ENCODE measurements at regions not wholly inside any gene's neighbourhood (a gene's known extent, or its start where the extent isn't known, plus 50 kb on each side); places are given as distances from the start of the nearest gene placed in this dataset.
"Not testable (repeated sequence)": the region's sequence is repeated elsewhere in the genome, so short reads cannot be mapped to it uniquely, and the experiment has no call there.

DNA sequence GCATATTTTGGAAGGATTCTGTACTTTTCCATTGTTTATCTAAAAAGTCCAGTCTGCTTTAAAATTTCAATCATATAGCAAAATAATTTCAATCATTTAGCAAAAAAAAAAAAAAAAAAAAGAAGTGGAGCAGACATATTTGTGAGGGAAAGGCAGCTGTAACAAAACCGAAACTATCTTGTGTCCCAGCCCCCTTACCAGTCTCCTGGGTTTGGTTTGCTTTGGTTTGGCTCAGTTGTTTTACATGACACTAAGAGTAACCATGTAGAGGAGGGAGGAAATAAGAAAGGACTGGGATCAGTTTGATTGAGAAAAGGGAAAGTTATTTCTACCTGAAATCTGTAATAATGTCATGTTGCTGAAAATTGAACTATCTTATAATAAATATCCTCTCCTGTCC is 158.8 kb upstream of the GADL1 start:
- DNase-seq, result no peak

DNA sequence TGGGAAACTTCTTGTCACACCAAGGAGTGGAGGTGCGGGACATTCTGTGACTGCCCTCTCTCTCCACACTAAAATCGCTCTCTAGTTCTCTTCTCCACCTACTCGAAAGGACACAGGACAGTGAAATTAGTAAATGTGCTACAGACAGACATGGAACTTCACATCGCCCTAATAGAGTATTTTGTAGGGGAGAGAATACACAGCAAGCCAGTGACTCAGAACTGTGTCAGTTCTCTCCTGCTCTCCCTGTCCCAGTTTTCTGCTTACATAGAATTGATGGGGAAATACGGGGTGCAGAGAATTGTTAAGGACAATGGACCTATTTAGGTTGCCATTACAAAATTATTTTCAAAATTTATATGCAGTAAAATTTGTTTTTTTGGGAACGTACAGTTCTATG is 159.6 kb upstream of the GADL1 start:
- no peak for DNase-seq

DNA sequence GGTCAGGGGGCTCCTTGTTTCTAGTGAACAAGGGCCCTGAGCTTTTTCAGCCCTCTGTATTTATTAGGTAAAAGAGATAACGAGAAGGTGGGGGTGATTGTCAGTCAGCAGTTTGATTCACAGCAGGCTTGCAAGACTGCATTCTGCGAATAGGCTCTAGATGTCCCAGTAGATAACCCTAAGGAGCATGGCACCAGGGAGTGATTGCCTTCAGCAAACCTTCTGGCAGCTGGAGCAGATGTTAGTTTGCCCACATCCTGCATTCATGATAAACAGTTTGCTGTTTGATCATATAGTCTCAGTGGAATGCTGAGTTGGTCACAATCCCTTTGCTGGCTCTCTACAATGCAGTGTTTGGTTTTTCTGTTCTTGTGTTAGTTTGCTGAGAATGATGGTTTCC is 161.3 kb upstream of the GADL1 start:
- DNase-seq, result no peak

DNA sequence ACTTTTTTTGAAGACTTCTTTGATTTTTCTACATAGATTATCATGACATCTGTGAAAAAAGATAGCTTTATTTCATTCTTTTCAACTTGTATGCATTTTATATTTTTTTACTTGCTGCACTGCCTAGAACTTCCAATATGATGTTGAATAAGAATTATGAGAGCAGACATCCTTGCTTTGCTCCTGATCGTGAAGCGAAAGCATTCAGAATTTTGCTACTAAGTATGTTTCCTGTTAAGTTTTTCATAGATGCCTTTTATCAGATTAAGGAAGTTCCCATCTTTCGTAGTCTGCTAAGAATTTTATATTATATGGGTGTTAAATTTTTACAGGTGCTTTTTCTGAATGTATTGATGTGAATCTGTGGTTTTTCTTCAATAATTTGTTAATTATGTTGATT is 163.4 kb upstream of the GADL1 start:
- DNase-seq, result no peak

DNA sequence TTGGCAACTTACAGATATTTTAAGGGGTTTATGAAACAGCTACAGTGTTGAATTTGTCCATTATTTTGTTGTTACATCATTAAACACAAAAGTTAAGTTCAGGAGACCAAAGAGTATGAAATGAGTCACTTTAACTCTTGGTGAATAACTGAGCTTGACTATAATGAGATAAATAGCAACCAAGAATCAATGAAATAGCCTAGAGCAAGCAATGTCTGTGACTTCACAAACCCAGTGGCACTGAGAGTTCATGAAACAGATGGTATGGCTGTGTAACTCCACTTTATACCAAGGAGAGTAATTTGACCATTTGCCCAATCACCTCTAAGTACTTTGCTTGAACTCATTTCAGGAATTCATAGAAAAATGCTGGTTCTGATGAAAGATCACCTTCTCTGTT is 169.6 kb upstream of the GADL1 start:
- DNase-seq, result no peak

DNA sequence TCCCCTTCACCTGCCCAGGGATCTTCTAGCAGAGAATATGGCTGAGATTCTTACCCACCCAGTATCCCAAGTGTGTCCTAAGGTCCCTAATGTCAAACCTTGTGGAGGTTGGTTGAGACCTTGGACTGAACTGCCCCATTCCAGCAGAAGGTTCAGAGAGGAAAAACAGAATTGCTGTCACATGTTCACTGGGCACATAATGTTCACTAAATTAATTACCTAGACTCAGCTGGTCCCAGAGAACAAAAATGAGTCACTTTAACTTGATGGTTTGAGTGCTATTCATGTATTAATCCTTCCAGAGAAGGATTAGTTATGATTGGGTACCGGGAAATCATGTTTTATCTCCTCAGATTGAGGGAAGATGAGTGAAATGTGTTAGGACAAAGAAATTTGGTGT is 171.3 kb upstream of the GADL1 start:
- no peak for DNase-seq

DNA sequence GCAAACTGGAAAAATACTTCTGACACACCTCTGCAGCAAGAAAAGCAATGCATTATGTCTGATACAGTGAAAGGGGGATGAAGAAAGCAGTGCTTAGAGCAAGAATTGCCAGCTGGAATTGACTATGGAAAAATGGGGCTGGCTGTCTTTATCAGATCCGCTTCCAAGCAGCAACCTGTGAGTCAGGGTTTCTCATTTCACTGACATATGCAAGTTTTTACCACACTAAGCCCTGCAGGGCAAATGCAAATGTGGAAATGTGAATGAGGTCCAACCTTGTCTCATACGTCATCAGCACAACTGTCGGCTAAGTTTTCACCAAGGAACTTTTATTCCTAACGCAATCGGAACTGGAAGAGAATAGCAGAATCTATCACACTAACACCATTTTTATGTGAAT is 172.5 kb upstream of the GADL1 start:
- no peak for DNase-seq

DNA sequence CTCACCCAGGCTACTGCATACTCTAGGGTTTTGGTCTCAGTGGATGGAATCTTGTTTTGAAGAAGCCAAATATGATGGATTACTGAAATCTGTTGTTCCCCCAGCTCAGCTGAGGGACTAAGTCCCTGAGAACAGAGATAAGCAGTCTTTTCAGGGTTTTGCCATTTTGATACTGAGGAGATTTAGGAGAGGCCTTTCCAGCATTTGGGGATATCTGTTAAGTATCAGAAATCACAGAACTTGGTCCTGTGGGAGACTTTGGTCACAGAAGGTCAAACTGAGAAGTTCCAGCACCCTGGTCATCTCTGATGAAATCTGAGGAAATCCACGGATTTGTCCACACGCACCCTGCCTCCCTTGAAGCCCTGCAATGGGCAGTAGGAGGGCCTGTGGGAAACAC is 181.0 kb upstream of the GADL1 start:
- DNase-seq, result no peak

DNA sequence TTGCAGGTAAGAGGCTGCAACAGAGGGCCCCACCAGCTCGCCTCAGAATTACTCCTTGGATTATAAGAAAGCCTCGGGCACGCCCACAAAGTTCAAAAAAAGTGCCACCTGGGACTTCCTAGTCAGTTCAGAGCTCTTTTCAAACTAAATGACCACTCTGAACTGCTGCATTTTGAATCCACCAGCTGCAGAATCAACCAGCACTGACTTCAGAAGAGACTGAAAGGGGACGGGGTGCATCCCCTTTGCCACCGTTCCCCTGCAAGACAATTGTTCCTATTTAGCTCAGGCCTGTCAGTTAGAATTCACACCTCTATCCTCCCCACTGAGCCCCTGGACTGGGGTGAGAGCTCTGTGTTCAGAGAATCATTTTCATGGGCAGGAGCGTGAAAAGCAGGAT is 181.4 kb upstream of the GADL1 start:
- no peak for DNase-seq

DNA sequence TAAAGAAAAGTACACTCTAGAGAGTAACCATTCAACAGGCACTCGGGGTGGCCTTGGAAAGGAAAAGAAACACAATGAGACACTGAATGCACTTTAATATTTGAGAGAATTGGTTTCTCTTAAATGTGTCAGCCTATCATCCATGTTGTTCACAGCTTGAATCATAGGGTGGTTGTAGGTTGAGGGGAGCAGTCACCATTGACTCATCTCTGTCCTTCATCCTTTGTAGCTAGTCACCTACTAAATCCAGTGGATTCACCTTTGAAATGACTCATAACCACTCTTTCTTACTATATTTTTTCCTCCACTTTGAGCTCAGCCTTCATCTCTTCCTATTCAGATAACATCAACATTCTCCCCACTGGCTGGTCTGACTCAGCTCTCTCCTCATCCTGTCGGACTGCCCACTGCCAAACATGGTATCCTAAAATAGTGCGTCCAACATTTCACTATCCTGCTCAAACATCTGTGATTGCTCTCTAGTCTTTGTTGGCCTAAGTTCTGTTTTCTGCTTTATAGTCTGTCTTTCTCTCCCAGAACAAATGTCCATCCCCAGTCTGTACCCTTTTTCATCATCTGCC is 182.7 kb upstream of the GADL1 start:
- DNase-seq, result no peak

DNA sequence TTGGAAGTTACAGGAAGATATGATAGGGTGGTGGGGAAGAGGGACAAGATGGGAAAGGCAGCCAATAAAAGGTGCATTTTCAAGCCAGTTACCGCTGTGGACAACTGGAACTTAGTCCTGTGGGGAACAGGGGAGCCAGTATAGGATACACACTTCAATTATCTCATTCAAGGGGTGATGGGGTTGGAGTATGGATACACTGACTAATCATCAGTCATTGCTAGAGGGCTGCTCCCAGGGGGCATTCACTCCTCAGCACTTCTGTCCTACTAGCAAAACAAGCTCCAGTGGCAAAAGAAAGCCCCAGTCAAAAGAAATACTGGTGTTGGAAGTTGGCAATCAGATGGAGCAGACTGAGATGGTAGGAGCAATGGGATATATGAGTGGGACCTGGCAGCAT is 183.4 kb upstream of the GADL1 start:
- no peak for DNase-seq

DNA sequence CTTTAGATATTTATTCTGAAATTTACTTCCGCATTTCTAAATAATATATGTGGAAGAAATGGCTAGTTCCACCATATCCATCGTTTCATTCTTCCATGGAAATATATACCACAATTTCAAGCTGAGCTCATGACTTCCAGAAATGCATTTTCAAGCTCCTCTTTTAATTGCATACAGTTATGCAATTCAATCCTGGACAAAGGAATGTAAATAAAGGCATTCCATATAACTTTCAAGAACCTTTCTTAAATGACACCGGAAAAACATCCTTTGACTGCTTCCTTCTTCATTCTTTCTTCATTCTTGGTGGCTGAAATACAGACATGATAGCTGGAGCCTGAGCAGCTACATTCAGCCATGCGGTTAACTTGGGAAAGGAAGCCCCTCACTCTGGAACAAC is 185.2 kb upstream of the GADL1 start:
- no peak for DNase-seq

DNA sequence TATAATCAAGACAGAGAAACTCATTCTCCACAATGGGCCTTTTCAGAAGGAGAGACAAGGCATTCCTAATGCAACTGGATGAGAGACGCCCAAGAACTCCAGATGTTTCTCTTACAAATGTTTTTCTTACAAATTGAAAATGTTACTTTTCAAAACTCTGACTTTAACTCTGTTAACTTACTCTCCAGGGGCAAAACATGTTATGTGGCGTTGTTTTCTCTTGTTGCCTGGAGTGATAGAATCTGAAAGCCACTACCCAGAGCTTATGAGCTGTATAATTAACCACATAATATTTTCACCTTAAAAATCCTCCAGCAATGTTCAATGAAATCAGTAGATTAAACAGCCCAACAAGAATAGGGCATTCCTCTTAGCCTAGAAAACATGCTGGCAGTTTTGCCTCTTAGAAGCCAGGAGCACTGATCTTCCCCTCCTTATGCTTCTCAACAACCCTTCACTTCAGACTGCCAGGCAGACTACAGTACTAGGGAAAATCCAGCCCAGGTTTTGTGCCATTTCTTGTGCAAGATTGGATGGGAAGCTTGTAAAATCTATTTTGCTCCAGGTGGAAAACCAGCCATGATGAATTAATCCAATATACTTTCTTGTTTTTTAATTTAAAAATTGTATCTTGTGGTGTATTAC is 186.7 kb upstream of the GADL1 start:
- no peak for DNase-seq

DNA sequence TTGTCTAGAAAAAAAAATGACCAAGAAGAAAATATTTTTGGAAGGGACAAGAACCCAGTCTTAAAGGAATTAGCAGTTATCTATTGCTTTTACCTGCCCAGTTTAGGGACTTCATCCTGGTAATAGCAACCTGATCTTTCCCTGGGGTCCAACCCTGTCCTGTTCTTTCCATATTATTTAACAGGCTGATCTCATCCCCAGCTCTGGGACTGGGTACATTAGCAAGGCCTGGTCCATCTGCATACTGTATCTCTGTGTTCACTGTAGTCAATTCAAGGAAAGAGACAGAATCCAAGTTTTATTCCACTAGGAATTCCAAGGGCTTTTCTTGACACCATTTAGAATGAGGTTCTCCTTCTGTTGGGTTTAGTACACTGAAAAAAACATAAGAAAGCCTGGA is 191.7 kb upstream of the GADL1 start:
- no peak for DNase-seq

DNA sequence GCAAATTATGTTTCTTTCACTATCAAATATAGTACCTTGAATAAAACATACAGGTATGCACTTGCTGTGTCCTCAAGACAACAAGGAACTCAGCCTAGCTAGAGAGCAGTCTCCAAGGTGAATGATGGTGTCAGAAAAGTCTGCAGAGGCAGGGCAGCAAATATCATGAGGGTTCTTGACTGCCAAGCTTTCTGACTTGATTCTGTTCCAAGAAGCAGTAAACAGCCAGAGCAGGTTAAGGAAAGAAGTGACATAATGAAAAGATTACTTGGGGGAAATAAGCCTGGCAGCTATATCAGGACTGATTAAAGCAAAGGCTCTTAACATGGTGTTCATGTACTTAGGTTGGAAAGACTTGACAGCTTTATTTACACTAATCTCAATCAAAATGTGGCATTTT is 192.2 kb upstream of the GADL1 start:
- peak; percentile 26 for DNase-seq

DNA sequence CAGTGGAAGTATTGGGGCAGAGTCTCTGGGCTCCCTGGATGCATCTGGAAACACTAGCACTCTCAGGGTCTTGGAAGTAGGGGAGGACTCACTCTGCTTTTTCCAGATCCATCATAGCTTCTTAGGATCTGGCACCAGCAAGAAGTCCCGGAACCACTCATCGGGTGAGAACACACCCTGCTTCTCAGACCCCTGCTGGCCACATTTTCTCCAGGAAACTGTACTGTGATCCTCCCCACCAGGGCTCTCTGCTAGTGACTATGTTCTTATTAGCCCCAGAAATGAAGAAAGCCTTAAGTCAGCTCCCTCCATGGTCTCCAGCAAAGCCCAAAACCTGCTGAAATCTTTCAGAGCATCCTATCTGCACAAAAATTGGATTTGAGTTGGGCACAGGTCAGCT is 197.3 kb upstream of the GADL1 start:
- DNase-seq, result no peak

DNA sequence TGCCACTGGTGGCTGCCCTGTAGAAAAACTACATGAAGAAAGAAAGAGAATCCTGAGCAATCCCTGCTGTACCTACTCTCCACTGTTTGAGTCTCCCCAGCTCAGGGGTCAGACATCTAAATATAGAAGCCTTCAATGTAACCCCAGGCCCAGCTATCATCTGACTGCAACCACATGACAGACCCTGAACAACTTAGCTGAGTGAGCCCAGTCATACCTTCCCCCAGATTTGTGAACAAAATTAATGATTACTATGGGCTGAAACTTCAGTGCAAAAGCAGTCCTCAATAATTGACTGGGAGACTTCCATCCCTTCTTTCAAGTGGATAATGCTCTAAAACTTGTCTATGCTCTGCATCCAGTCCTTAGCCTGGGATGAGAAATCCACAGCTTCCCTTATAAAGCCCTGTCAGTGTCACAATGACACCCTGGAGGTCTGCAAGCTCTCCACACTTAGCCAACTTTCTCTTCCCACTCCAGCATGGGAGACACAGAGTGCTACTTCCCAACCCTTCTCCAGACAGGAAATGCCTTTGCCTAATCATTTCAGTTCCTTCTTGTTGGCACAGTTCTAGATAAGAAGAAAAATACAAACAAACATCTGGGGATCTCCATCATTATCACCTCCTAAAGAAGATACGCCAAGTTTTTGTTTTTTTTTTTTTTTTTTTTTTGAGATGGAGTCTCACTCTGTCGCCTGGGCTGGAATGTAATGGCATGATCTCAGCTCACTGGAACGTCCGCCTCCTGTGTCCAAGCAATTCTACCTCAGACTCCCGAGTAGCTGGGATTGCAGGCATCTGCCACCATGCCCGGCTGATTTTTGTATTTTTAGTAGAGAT is 198.5 kb upstream of the GADL1 start:
- DNase-seq, result no peak

DNA sequence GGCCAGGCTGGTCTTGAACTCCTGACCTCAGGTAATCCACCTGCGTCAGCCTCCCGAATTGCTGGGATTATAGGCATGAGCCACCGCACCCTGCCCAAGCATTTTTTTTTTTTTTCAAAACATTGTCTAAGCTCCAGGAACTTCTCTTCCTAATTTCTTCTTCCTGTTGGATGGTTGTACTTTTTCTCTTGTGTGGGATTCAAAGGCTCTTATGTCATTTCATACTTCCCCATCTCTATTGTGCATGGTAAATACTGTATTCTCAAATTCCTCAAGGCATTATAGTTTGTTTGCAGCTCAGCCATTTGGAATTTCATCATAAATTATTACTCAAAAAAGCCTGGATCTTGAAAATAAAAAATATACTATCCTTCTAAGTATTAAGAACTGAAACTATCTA is 199.1 kb upstream of the GADL1 start:
- DNase-seq, result no peak

DNA sequence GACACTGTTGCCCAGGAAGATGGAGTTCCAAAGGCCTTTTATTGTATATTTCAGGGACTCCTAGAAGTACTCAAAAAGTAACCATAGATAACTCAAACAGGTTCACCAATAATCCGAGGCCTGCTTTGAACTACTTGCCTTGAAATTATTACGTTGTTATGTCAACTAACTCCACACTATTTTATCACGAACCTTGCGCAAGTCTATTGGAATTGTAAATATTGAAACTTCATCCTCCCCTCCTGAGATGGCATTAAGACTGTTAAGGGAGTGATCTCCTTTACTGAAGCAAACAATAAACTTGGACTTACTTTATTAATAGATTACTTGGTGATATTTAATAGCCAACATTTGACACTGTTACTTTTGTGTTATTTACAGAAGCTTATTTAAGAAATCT is 199.6 kb upstream of the GADL1 start:
- no peak for DNase-seq

DNA sequence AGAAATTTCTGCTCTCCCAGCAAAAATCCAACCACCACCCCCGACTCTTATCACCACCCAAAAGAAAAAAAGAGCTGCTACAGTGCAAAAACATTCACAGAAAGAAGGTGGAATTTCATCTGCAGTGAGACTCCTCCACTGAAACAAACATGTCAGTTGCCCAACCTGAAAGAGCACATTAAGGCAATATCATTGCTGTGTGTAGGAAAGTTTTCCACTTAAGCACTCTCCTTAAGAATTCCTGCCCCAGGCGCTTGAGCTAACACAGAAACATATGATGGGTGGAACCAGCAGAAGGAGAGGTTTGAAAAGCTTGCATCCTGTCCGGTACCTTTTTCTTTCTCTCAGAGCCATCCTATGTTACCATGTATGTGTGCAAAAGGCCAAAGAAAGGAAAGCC is 200.8 kb upstream of the GADL1 start:
- DNase-seq, result no peak

DNA sequence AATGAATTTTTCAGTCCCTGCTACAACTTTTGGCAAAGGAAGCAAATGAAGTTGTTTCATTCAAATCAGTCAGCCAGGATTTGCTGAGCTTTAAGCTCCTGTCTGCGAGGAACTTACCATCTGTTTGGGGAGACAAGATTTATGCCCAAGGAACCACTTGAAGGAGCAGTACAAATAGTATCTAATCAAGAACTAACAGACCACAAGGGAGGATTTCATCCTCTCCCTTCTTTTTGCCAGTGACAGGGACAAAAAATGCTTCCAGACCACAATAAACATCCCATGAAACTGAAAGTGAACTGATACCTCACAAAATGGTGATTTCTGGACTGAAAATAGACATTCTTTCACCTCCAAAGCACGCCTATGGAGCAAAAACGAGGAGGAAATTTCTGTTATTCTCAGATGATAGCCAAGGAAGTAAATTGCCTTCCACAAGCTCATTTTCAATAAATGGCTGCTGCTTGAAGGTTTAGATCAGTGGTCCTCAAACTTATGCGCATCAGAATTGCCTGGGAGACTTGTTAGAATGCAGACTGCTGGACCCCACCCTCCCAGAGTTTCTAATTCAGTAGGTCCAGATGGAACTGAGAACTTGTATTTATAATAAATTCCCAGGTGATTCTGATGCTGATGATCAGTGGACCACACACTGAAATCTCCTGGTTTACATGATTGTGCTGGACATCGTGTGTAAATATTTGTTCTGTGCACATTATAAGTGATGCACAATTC is 202.4 kb upstream of the GADL1 start:
- no peak for DNase-seq

DNA sequence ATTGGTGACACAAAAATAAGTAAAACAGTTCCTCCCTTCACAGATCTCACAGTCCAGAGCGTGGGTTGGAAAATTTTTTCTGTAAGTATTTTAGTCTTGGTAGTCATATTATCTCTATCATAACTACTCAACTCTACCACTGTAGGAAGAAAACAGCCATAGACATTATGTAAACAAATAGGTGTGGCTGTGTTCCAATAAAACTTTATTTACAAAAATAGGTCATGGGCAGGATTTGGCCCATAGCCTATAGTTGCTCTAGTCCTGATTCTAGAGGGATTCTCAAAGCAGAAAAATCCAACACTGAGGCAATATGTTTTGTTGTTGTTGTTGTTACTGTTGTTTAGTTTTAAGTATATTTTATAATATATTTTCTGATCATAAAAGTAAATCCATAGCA is 206.1 kb upstream of the GADL1 start:
- DNase-seq, result no peak

DNA sequence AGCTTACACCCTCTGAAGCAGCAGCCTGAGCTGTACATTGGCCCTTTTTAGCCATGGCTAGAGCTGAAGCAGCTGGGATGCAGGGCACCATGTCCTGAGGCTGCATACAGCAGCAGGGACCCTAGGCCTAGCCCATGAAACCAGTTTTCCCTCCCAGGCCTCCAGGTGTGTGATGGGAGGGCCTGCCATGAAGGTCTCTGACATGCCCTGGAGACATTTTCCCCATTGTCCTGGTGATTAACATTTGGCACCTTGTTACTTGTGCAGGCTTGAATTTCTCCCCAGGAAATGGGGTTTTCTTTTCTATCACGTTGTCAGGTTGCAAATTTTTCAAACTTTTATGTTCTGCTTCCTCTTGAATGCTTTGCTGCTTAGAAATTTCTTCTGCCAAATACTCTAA is 206.8 kb upstream of the GADL1 start:
- not testable (repeated sequence) for DNase-seq
